Kidney capillary endothelial cell (primary cell): ENCODE measurements at regions not wholly inside any gene's neighbourhood (a gene's known extent, or its start where the extent isn't known, plus 50 kb on each side); places are given as distances from the start of the nearest gene placed in this dataset.

Source experiments
- DNase-seq: peaks from one replicate; pipeline ENCODE4 v3.0.0-alpha.2; 2018; ENCODE audit warnings: low spot score

GRCh38 chr6:137434640-137435039, 59.6 kb downstream of the OLIG3 start:
- DNase-seq: no peak

- no peak for DNase-seq
Measured at GRCh38 chr6:137432054-137432611, 62.1 kb downstream of the OLIG3 start.

- DNase-seq: no peak
Measured at GRCh38 chr6:137430954-137431353, 63.2 kb downstream of the OLIG3 start.

GRCh38 chr6:137427656-137428290, 66.4 kb downstream of the OLIG3 start:
- DNase-seq: no peak

GRCh38 chr6:137426007-137426689, 68.0 kb downstream of the OLIG3 start:
- no peak for DNase-seq

- DNase-seq: no peak
Measured at GRCh38 chr6:137424251-137424650, 69.9 kb downstream of the OLIG3 start.

- DNase-seq: no peak
Measured at GRCh38 chr6:137423451-137424168, 70.6 kb downstream of the OLIG3 start.

GRCh38 chr6:137417396-137417795, 76.8 kb downstream of the OLIG3 start:
- DNase-seq: no peak

- no peak for DNase-seq
Measured at GRCh38 chr6:137416376-137417109, 77.7 kb downstream of the OLIG3 start.

- DNase-seq: no peak
Measured at GRCh38 chr6:137415834-137416190, 78.4 kb downstream of the OLIG3 start.

- DNase-seq: peak; percentile 56
Measured at GRCh38 chr6:137415127-137415833, 78.9 kb downstream of the OLIG3 start.

- DNase-seq: no peak
Measured at GRCh38 chr6:137414599-137414998, 79.6 kb downstream of the OLIG3 start.

- no peak for DNase-seq
Measured at GRCh38 chr6:137413482-137413881, 80.7 kb downstream of the OLIG3 start.

- no peak for DNase-seq
Measured at GRCh38 chr6:137412562-137412961, 81.6 kb downstream of the OLIG3 start.

GRCh38 chr6:137409266-137409777, 84.9 kb downstream of the OLIG3 start:
- DNase-seq: no peak

GRCh38 chr6:137407816-137408215, 86.4 kb downstream of the OLIG3 start:
- DNase-seq: no peak

GRCh38 chr6:137405806-137406205, 88.4 kb downstream of the OLIG3 start:
- no peak for DNase-seq

- no peak for DNase-seq
Measured at GRCh38 chr6:137403855-137404254, 90.3 kb downstream of the OLIG3 start.

GRCh38 chr6:137403443-137403842, 90.8 kb downstream of the OLIG3 start:
- no peak for DNase-seq

- DNase-seq: no peak
Measured at GRCh38 chr6:137402143-137402680, 92.0 kb downstream of the OLIG3 start.

- DNase-seq: no peak
Measured at GRCh38 chr6:137401088-137401487, 93.1 kb downstream of the OLIG3 start.
